AG04449 (cell line): ENCODE measurements at regions not wholly inside any gene's neighbourhood (a gene's known extent, or its start where the extent isn't known, plus 50 kb on each side); places are given as distances from the start of the nearest gene placed in this dataset.

Source experiments
- CTCF ChIA-PET: fragments of 350-600 bp; formaldehyde crosslinking; extraction: SDS; loops from one replicate; lab custom pipeline; 2021; ENCODE audit warnings: antibody characterized with exemption; lab: Yijun Ruan, JAX
- POLR2A ChIA-PET: fragments of 400-600, 350-600 bp; formaldehyde crosslinking; extraction: SDS; loops from one replicate; lab custom pipeline; 2020; ENCODE audit warnings: antibody characterized with exemption, inconsistent platforms; lab: Yijun Ruan, JAX
- DNase-seq: peaks from one replicate; pipeline ENCODE4 v3.0.0-alpha.2; 2010; ENCODE audit warnings: low read depth, low spot score
- H3K4me3 ChIP-seq: 2 replicates; pipeline ENCODE4 v1.5.1; 2011; ENCODE audit warnings: low read depth, mild to moderate bottlenecking, control low read depth, low read length
- TF ChIP-seq, protein P1 (sequence below): IDR thresholded peaks from one replicate; pipeline ENCODE4 v1.5.1; 2011; ENCODE audit warnings: mild to moderate bottlenecking, moderate library complexity, low read length, control low read depth, inconsistent platforms; ENCODE audit not compliant: insufficient read depth; ENCODE audit errors: missing control alignments

DNA sequence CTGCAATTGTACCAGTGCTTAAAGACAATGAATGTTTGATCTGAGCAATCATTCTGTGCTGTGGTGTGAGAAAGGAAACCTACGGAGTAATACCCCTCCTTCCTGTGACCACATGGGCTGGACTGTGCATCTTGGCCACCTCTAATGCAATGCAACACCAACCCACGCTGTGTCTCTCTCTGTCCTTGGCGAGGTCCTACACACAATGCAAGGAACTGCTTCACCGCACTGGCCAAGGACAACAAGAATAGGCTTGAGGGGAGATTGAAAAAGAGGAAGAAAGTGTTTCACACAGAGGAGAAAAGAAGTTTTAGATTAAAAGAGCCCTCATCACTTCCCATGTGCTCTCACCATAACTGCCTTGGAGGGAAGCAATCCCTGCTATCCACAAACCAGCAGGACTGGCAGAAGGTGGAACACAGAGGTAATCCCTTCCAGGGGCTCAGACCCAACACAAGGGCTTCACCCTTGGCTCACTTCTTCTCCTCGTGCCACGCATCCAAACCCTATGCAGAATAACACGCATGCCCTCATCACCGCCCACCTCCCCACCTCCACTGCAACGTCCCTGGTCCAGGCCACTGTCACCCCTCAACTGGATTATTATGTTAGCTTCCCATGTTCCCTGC, 112.5 kb upstream of the ERG start:
- TF ChIP-seq, protein P1, sequence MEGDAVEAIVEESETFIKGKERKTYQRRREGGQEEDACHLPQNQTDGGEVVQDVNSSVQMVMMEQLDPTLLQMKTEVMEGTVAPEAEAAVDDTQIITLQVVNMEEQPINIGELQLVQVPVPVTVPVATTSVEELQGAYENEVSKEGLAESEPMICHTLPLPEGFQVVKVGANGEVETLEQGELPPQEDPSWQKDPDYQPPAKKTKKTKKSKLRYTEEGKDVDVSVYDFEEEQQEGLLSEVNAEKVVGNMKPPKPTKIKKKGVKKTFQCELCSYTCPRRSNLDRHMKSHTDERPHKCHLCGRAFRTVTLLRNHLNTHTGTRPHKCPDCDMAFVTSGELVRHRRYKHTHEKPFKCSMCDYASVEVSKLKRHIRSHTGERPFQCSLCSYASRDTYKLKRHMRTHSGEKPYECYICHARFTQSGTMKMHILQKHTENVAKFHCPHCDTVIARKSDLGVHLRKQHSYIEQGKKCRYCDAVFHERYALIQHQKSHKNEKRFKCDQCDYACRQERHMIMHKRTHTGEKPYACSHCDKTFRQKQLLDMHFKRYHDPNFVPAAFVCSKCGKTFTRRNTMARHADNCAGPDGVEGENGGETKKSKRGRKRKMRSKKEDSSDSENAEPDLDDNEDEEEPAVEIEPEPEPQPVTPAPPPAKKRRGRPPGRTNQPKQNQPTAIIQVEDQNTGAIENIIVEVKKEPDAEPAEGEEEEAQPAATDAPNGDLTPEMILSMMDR = no peak
- POLR2A ChIA-PET = no interaction called here
- no peak for DNase-seq
- H3K4me3 ChIP-seq = no peak overlapping the region
- CTCF ChIA-PET = no interaction called here

DNA sequence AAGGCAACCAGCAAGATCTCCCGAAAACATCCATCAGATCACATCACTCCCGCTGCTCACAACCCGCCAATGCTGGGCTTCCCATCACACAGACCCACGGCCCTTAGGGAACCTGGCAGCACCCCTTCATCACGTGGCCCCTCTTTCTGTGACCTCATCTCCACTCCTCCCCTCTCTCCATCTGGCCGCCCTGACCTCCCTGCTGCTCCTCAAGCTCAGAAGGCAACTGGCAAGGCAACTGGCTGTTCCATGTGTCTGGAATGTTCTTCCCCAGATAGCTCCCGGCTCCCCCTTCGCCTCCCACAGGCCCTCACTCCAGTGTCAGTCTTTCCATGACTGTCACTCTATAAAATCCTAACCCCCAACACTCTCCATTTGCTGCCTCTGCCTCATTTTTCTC, 113.0 kb upstream of the ERG start:
- H3K4me3 ChIP-seq = no peak overlapping the region
- TF ChIP-seq, protein P1 = no peak
- DNase-seq = no peak
- POLR2A ChIA-PET = no interaction called here
- CTCF ChIA-PET = no interaction called here

DNA sequence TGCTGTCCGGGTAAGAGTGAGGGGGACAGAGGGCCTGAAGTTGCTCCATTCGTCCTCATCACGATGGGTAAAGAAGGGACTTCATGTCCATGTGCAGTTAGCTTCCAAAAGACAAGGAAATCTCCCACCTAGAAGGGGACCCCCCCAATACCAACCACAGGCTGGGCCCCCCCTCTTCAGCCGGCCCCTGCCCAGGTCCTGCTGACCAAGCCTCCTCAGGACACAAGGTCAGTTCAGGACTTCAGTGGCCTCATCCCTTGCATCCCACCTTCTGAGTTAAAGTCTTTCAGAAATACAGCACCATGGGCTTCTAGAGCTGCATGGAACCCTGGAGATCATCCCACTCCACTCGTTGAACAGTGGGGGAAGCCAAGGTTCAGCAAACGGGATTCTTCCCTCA, 115.4 kb upstream of the ERG start:
- ChIA-PET POLR2A (no interaction called here), CTCF (no interaction called here)
- TF ChIP-seq, protein P1 = no peak
- no peak for DNase-seq
- no peak overlapping the region for H3K4me3 ChIP-seq

DNA sequence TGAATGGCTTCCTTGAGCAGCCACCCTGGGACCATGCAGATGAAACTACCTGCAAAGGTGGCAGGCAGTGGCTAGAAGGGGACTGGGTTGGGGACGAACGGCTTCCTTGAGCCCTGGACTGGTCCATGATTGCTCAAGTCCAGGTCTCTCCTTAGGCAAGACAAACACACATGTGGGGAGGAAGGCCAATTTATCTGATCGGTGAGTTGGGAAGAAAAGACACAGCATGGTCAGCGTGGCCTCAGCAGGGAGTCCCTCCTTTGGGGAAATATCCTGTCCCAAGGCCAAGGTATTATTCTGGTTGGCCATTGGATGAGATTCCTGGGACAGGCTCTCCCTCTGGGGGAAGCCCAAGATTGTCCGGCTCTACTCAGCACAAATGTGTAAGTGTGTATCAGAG, 116.3 kb upstream of the ERG start:
- TF ChIP-seq, protein P1 = no peak
- H3K4me3 ChIP-seq = no peak overlapping the region
- ChIA-PET POLR2A (no interaction called here), CTCF (no interaction called here)
- DNase-seq = no peak

DNA sequence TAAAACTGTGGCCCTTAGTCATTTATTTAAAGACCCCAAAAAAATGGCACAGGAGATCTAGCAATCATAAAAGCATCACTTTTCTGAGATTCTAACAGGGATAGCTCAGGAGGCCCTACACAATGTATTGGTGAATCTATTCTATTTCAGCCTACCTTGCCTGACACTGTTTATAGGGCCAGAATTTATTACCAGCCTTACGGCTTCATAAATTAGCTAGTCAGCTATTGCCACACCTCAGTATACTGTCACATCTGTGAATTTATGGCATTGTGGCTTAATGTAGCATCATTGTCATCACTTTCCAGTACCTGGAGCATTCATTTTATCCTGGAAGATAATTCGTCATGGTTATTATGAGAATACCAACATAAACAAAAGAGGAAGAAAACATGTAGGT, 121.2 kb upstream of the ERG start:
- no peak overlapping the region for H3K4me3 ChIP-seq
- TF ChIP-seq, protein P1 = no peak
- no peak for DNase-seq
- POLR2A ChIA-PET = no interaction called here
- CTCF ChIA-PET = no interaction called here

DNA sequence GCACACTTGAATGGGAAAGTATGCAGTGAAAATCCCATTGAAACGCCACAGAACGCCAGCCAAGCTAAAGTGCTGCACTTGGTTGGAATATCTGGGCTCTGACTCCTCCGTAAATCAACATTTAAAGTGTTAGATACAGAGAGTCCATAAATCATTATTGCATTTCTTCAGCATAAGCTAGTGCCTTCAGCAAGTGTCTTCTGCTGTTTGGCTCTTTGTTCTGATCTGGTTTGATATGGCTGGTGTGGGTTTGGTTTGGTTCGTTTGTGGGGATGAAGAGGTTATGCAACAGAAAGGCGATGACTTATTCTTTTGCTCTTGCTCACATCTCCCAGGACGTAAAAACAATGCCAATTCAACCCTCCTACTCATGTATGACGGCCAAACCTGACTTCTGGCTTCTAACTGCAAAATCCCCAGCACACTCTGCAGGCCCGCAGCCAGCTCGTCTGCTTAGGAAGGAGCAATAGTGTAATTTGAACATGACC, 121.8 kb upstream of the ERG start:
- TF ChIP-seq, protein P1 = no peak
- no peak for DNase-seq
- no peak overlapping the region for H3K4me3 ChIP-seq
- ChIA-PET POLR2A (no interaction called here), CTCF (no interaction called here)
